HL-60 (cell line): ENCODE measurements at regions not wholly inside any gene's neighbourhood (a gene's known extent, or its start where the extent isn't known, plus 50 kb on each side); places are given as distances from the start of the nearest gene placed in this dataset.

Source experiments
- DNase-seq, 2 experiments: peaks; one replicate each; pipeline ENCODE4 v3.0.0-alpha.2; 2010 to 2020; ENCODE audit warnings: low read depth in 1 of 2, low spot score in 1 of 2
- H3K27ac ChIP-seq: fragments of 250-450 bp; sonication (Bioruptor Pico); replicated peaks from 2 replicates; pipeline ENCODE4 v1.5.1; 2020; ENCODE audit warnings: mild to moderate bottlenecking, moderate library complexity
- H3K27me3 ChIP-seq: fragments of 250-450 bp; sonication (Bioruptor Pico); 2 replicates; pipeline ENCODE4 v1.5.1; 2021; ENCODE audit warnings: mild to moderate bottlenecking, moderate library complexity; ENCODE audit not compliant: insufficient read depth, poor library complexity, severe bottlenecking
- H3K4me3 ChIP-seq: replicated peaks from 2 replicates; pipeline ENCODE4 v1.5.1; 2011; ENCODE audit warnings: mild to moderate bottlenecking, control low read depth, low read length; ENCODE audit not compliant: insufficient read depth
- CTCF ChIP-seq: IDR thresholded peaks from one replicate; pipeline ENCODE4 v1.5.1; 2011; ENCODE audit warnings: low read length, control low read depth, inconsistent platforms; ENCODE audit not compliant: insufficient read depth
- GABPA ChIP-seq: IDR thresholded peaks from 2 replicates; pipeline ENCODE4 v1.6.1; 2012; ENCODE audit warnings: low read depth
- POLR2AphosphoS5 ChIP-seq: IDR thresholded peaks from 2 replicates; pipeline ENCODE4 v1.6.1; 2012; ENCODE audit warnings: low read depth
- REST ChIP-seq: IDR thresholded peaks from 2 replicates; pipeline ENCODE4 v1.6.1; 2012; ENCODE audit warnings: low read depth; ENCODE audit not compliant: insufficient replicate concordance
- SPI1 ChIP-seq: IDR thresholded peaks from 2 replicates; pipeline ENCODE4 v1.6.1; 2012; ENCODE audit warnings: low read depth, mild to moderate bottlenecking, borderline replicate concordance

GRCh38 chr20:62571669-62572344 lies 70.5 kb upstream of the SLCO4A1 start:
- DNase-seq = peak in 1 of 2 experiments; percentile 32
- Histone ChIP-seq H3K4me3 (no peak overlapping the region), H3K27ac (no peak overlapping the region), H3K27me3 (peaks cover 30% of the 10 kb centered on the region)
- TF ChIP-seq CTCF (no peak), GABPA (no peak), REST (no peak), POLR2AphosphoS5 (no peak), SPI1 (no peak)

GRCh38 chr20:62572980-62573379 lies 69.3 kb upstream of the SLCO4A1 start:
- Histone ChIP-seq H3K27ac (no peak overlapping the region), H3K27me3 (peaks cover 35% of the 10 kb centered on the region), H3K4me3 (no peak overlapping the region)
- no peak for DNase-seq
- TF ChIP-seq POLR2AphosphoS5 = no peak
- no peak for TF ChIP-seq CTCF
- TF ChIP-seq SPI1 = no peak
- TF ChIP-seq GABPA = no peak
- TF ChIP-seq REST = peak; percentile 88

- DNase-seq = no peak
- H3K4me3 ChIP-seq = no peak overlapping the region
- TF ChIP-seq REST (no peak), POLR2AphosphoS5 (no peak), GABPA (no peak), SPI1 (no peak), CTCF (no peak)
- H3K27me3 ChIP-seq = peaks cover 35% of the 10 kb centered on the region
- no peak overlapping the region for H3K27ac ChIP-seq
Measured at GRCh38 chr20:62573817-62574216, 68.5 kb upstream of the SLCO4A1 start.
